Heart right ventricle (tissue), 16 donors: ENCODE measurements at regions not wholly inside any gene's neighbourhood (a gene's known extent, or its start where the extent isn't known, plus 50 kb on each side); places are given as distances from the start of the nearest gene placed in this dataset.

Experiments used
- ATAC-seq, 8 donors: fragments of 200-7000 bp; cut with Tn5 transposase; one replicate each; pipeline ENCODE4 v1.9.1; 2020; ENCODE audit warnings: mild to moderate bottlenecking in 8 of 8, moderate library complexity in 8 of 8, moderate number of reproducible peaks in 1 of 8
- DNase-seq, 2 donors: peaks; one replicate each; pipeline ENCODE4 v3.0.0-alpha.2; 2020
- H3K27ac ChIP-seq, 10 donors: fragments of 200-600 bp; sonication (generic) in 2 of 10; one replicate each; pipeline versions ENCODE4 v1.5.0 to v1.8.0; 2020 to 2022; ENCODE audit warnings: mild to moderate bottlenecking in 3 of 10
- H3K27me3 ChIP-seq, 7 donors: fragments of 200-600 bp; one replicate each; pipeline ENCODE4 v1.8.0; 2021 to 2022; ENCODE audit warnings: mild to moderate bottlenecking in 2 of 7
- H3K36me3 ChIP-seq, 9 donors: fragments of 200-600 bp; sonication (generic) in 1 of 9; one replicate each; pipeline versions ENCODE4 v1.5.0 to v1.8.0; 2020 to 2022; ENCODE audit warnings: mild to moderate bottlenecking in 2 of 9
- H3K4me1 ChIP-seq, 9 donors: fragments of 200-600 bp; sonication (generic) in 1 of 9; one replicate each; pipeline versions ENCODE4 v1.5.0 to v1.8.0; 2020 to 2022; ENCODE audit warnings: mild to moderate bottlenecking in 4 of 9
- H3K4me3 ChIP-seq, 10 donors: fragments of 200-600 bp; sonication (generic) in 2 of 10; one replicate each; pipeline versions ENCODE4 v1.5.0 to v1.8.0; 2020 to 2022; ENCODE audit warnings: mild to moderate bottlenecking in 7 of 10, moderate library complexity in 2 of 10
- H3K9me3 ChIP-seq, 11 donors: fragments of 200-600 bp in 10 of 11; sonication (generic) in 2 of 11; one replicate each; pipeline versions ENCODE4 v1.5.0 to v1.8.0; 2013 to 2022; ENCODE audit warnings: mild to moderate bottlenecking in 2 of 11, control low read depth in 1 of 11, moderate library complexity in 1 of 11
- CTCF ChIP-seq, 9 donors: fragments of 200-600 bp; sonication (generic) in 2 of 9; IDR thresholded peaks; one replicate each; pipeline versions ENCODE4 v1.5.0 to v1.8.0; 2021 to 2022; ENCODE audit warnings: antibody characterized with exemption in 9 of 9, mild to moderate bottlenecking in 5 of 9, moderate library complexity in 1 of 9
- WGBS, 2 donors: extraction: QIAGEN DNeasy Blood & Tissue Kit; methylation state at CpG; one replicate each; pipeline ENCODE4 v1.1.7; 2013; ENCODE audit warnings: inconsistent platforms in 1 of 2; 5-methylcytosine and 5-hydroxymethylcytosine counted together
- intact Hi-C, 10 donors: fragments of 100-400 bp; cut with DNase I; formaldehyde crosslinking; loops; one replicate each; pipeline versions ENCODE4 v1.11.1 to v1.14.2; 2022
- donor health status: Arrhythmogenic right ventricular cardiomyopathy.
- donor health status: ischemic (EF 13 %, LVEDD 7.1; RV severe dilation, severe dysfunction).
- donor health status: healthy with polysubstance abuse.
- donor health status: DM: no; HTN: yes; CAD: no.
- donor health status: DM: no; HTN: no; CAD: no.
- donor health status: ischemic (EF 25% LVEDD 6.9; RV normal size, moderate dysfunction).
- donor health status: ischemic (EF 25% LVEDD 5.7; RV mildly dilated, moderate dysfunction).
- donor health status: healthy.
- donor health status: DM: yes; HTN: yes; CAD: no.
- donor health status: Ischemic cardiomyopathy.
- donor health status: ischemic (EF 35%, LVEDD 5.7; RV mildly dilated, moderate dysfunction).
- donor health status: nonischemic (EF 11% LVEDD 7.7; RV severe dilation, severe dysfunction).
- donor health status: DM: yes; HTN: yes; CAD: no.
- donor health status: PGD.
- donor health status: ischemic (EF 29% LVEDD 5.4; RV normal size, mild dysfunction).
- donor health status: nonischemic (EF 23%, LVEDD 6.1; RV moderate dilation, normal function).

DNA sequence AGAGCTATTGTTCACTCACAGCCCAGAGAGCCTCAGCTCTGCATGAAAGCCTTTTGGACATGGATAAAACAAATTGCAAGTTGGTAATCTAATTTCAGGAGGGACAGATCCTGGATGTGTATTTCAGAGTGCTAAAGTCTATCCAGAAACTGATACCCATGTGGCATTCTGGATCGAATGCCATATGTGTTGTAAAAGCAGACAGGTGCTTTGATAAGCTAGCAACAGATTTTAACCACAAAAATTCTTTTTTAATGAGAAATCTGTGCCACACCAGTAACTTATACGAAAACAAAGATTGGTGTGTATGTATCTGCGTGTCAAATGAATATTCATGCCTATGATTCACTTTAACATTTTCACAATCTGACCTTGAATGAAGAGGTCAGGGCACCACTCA lies 936.6 kb upstream of the MAP3K7 start:
- H3K4me1 ChIP-seq, result no peaks in the 10 kb centered on the region
- no peaks in the 10 kb centered on the region for H3K36me3 ChIP-seq
- no peak overlapping the region for H3K27ac ChIP-seq
- no peak for DNase-seq
- peaks cover 0 to 2% (median 0%) of the 10 kb centered on the region in 11 donors for H3K9me3 ChIP-seq
- ATAC-seq, result no peak
- TF ChIP-seq CTCF (IDR thresholded peaks at IDR 0.05), result no peak
- no peaks in the 10 kb centered on the region for H3K27me3 ChIP-seq
- no peak overlapping the region for H3K4me3 ChIP-seq
- intact Hi-C loops, result loop anchor here in 1 of 10 donors (2.0 kb wide), 1 partner anchor 65 kb away; no protein-coding TSS in a partner anchor
- WGBS, 2 donors, result 65 to 79% methylated on average over 3 of the region's 3 CpGs

- no peak for ATAC-seq
Measured at GRCh38 chr6:91521999-91522398, 935.1 kb upstream of the MAP3K7 start.

DNA sequence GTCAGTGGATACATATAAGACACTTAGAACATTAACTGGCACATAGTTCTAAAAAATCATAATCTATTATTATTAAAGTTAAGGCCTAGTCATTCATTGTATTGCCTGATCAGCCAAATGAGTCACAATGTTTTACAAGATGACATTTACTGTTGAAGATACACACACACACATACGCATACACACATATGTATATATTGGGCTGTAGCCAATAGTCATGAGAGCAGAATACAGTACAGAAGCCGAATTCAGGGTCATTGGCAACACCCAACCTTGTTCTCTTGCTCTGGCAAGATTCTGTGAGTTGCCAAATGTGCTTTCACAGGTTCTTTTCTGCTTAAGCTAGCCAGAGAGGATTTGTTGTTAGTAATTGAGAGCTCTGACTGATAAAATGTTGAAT lies 922.8 kb upstream of the MAP3K7 start:
- no peak for ATAC-seq
- TF ChIP-seq CTCF (IDR thresholded peaks at IDR 0.05), result no peak
- intact Hi-C loops, result no loop called here

More at GRCh38 chr6:91521999-91522398, 935.1 kb upstream of the MAP3K7 start:
- no peaks in the 10 kb centered on the region for H3K36me3 ChIP-seq
- no peaks in the 10 kb centered on the region for H3K4me1 ChIP-seq
- intact Hi-C loops, result loop anchor here in 1 of 10 donors (2.0 kb wide), 1 partner anchor 63 kb away; no protein-coding TSS in a partner anchor
- no peak overlapping the region for H3K4me3 ChIP-seq
- DNase-seq, result no peak
- H3K27me3 ChIP-seq, result no peaks in the 10 kb centered on the region
- no peak for TF ChIP-seq CTCF (IDR thresholded peaks at IDR 0.05)
- no peak overlapping the region for H3K27ac ChIP-seq
- H3K9me3 ChIP-seq, result no peaks in the 10 kb centered on the region

DNA sequence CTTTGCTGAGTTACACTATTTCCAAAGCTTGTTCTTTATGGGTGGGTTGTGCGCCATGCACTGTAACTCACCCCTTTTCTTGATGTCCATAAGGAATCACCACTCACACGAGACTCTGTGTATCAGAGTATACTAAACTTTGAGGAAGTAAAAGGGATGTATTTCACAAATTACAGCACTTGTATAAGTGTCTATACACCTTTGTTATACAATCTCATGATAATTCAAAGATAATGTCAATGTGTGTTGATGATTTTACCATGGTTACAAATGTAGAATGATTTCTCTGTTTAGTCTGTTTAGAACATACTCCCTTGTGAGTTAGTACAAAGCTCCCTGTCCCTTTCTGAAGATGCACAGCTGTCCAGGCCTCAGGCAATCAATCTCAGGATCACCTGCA lies 922.2 kb upstream of the MAP3K7 start:
- no peaks in the 10 kb centered on the region for H3K36me3 ChIP-seq
- intact Hi-C loops, result no loop called here
- ATAC-seq (no peak), DNase-seq (no peak)
- WGBS, 2 donors, result 78 to 87% methylated on average over 2 of the region's 2 CpGs
- no peaks in the 10 kb centered on the region for H3K27me3 ChIP-seq
- H3K4me3 ChIP-seq, result no peak overlapping the region
- H3K27ac ChIP-seq, result no peak overlapping the region
- no peaks in the 10 kb centered on the region for H3K9me3 ChIP-seq
- no peaks in the 10 kb centered on the region for H3K4me1 ChIP-seq
- TF ChIP-seq CTCF (IDR thresholded peaks at IDR 0.05), result no peak

More for the DNA sequence above, 922.8 kb upstream of the MAP3K7 start:
- 71 to 75% methylated on average over 2 of the region's 2 CpGs for WGBS, 2 donors
- Histone ChIP-seq H3K27me3 (no peaks in the 10 kb centered on the region), H3K9me3 (no peaks in the 10 kb centered on the region), H3K36me3 (no peaks in the 10 kb centered on the region), H3K4me3 (no peak overlapping the region), H3K27ac (no peak overlapping the region), H3K4me1 (no peaks in the 10 kb centered on the region)
- DNase-seq, result no peak
